A549 (cell line): ENCODE measurements at regions not wholly inside any gene's neighbourhood (a gene's known extent, or its start where the extent isn't known, plus 50 kb on each side); places are given as distances from the start of the nearest gene placed in this dataset.

Source experiments
- CHD4 ChIP-seq: fragments of 200-600 bp; sonication (generic); IDR thresholded peaks from 2 replicates; pipeline ENCODE4 v1.6.1; 2016; ENCODE audit warnings: antibody characterized with exemption, mild to moderate bottlenecking, borderline replicate concordance
- EHF ChIP-seq: fragments of 250-450 bp; sonication (Bioruptor Pico); IDR thresholded peaks from 2 replicates; pipeline ENCODE4 v1.5.0; 2020; ENCODE audit warnings: mild to moderate bottlenecking
- HDAC2 ChIP-seq: fragments of 200-600 bp; sonication (generic); IDR thresholded peaks from 2 replicates; pipeline ENCODE4 v1.6.1; 2016
- MAZ ChIP-seq: fragments of 150-350 bp; IDR thresholded peaks from 2 replicates; pipeline ENCODE4 v1.6.1; 2014; ENCODE audit warnings: antibody characterized with exemption, low read depth, low read length, borderline replicate concordance
- MYC ChIP-seq: IDR thresholded peaks from 2 replicates; pipeline ENCODE4 v1.6.1; 2012; ENCODE audit warnings: mild to moderate bottlenecking, inconsistent platforms, low read length, improper control_type of control experiment, borderline replicate concordance
- POLR2A ChIP-seq: IDR thresholded peaks from 2 replicates; pipeline ENCODE4 v1.6.1; 2012; ENCODE audit warnings: mild to moderate bottlenecking, low read length
- POLR2AphosphoS2 ChIP-seq: conservative IDR thresholded peaks from 2 replicates; pipeline ENCODE4 v1.6.1; 2012; ENCODE audit warnings: low read length, improper control_type of control experiment, inconsistent platforms
- RCOR1 ChIP-seq: fragments of 150-350 bp; IDR thresholded peaks from 2 replicates; pipeline ENCODE4 v1.6.1; 2014; ENCODE audit warnings: antibody characterized with exemption, low read length, low read depth
- RFX5 ChIP-seq: fragments of 450-650 bp; IDR thresholded peaks from 2 replicates; pipeline ENCODE4 v1.7.1; 2014; ENCODE audit warnings: antibody characterized with exemption, mild to moderate bottlenecking, moderate library complexity
- TP53 ChIP-seq: fragments of 250-450 bp; sonication (Bioruptor Pico); IDR thresholded peaks from 2 replicates; pipeline ENCODE4 v1.5.0; 2021; ENCODE audit warnings: mild to moderate bottlenecking, moderate library complexity
- TF ChIP-seq, protein P1 (sequence below): fragments of >200 bp; sonication (Bioruptor Twin); formaldehyde crosslinking; IDR thresholded peaks from 3 replicates; pipeline ENCODE4 v1.5.1; 2016
- TF ChIP-seq, protein P2 (sequence below): fragments of 450-650 bp; IDR thresholded peaks from 2 replicates; pipeline ENCODE4 v1.6.1; 2014; ENCODE audit warnings: antibody characterized with exemption
- TF ChIP-seq, protein P3 (sequence below): fragments of 200-600 bp; sonication (generic); IDR thresholded peaks from 2 replicates; pipeline ENCODE4 v1.6.1; 2016; ENCODE audit warnings: antibody characterized with exemption, mild to moderate bottlenecking, moderate library complexity
- TF ChIP-seq, protein P4 (sequence below): IDR thresholded peaks from 2 replicates; pipeline ENCODE4 v1.6.1; 2012

DNA sequence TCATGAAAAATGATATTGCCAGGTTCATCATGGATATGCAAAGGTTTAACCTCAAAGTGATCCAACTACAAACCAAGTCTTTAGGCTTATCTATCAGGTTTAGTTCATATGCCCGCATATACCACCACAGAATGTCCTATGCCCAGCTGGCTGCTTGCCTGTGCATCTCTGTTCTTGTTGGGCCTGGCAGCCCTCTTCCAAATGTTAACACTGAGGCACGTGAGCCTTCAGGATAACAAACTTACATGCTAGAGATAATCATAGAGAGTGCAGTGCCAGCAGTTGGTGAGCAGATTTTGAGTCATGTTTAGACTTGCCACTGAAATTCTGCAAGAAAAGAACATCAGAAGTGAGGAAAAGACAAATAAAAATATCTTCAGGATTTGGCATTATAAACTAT, 607.9 kb upstream of the TMPRSS15 start:
- TF ChIP-seq RCOR1 (no peak), MAZ (no peak), MYC (no peak), TP53 (CRISPR knock-in tag) (no peak), RFX5 (no peak), CHD4 (no peak), POLR2A (no peak), POLR2AphosphoS2 (no peak), EHF (CRISPR knock-in tag) (no peak), HDAC2 (no peak)
- TF ChIP-seq, protein P1, sequence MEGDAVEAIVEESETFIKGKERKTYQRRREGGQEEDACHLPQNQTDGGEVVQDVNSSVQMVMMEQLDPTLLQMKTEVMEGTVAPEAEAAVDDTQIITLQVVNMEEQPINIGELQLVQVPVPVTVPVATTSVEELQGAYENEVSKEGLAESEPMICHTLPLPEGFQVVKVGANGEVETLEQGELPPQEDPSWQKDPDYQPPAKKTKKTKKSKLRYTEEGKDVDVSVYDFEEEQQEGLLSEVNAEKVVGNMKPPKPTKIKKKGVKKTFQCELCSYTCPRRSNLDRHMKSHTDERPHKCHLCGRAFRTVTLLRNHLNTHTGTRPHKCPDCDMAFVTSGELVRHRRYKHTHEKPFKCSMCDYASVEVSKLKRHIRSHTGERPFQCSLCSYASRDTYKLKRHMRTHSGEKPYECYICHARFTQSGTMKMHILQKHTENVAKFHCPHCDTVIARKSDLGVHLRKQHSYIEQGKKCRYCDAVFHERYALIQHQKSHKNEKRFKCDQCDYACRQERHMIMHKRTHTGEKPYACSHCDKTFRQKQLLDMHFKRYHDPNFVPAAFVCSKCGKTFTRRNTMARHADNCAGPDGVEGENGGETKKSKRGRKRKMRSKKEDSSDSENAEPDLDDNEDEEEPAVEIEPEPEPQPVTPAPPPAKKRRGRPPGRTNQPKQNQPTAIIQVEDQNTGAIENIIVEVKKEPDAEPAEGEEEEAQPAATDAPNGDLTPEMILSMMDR: no peak
- TF ChIP-seq, protein P2, sequence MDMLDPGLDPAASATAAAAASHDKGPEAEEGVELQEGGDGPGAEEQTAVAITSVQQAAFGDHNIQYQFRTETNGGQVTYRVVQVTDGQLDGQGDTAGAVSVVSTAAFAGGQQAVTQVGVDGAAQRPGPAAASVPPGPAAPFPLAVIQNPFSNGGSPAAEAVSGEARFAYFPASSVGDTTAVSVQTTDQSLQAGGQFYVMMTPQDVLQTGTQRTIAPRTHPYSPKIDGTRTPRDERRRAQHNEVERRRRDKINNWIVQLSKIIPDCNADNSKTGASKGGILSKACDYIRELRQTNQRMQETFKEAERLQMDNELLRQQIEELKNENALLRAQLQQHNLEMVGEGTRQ: no peak
- TF ChIP-seq, protein P3, sequence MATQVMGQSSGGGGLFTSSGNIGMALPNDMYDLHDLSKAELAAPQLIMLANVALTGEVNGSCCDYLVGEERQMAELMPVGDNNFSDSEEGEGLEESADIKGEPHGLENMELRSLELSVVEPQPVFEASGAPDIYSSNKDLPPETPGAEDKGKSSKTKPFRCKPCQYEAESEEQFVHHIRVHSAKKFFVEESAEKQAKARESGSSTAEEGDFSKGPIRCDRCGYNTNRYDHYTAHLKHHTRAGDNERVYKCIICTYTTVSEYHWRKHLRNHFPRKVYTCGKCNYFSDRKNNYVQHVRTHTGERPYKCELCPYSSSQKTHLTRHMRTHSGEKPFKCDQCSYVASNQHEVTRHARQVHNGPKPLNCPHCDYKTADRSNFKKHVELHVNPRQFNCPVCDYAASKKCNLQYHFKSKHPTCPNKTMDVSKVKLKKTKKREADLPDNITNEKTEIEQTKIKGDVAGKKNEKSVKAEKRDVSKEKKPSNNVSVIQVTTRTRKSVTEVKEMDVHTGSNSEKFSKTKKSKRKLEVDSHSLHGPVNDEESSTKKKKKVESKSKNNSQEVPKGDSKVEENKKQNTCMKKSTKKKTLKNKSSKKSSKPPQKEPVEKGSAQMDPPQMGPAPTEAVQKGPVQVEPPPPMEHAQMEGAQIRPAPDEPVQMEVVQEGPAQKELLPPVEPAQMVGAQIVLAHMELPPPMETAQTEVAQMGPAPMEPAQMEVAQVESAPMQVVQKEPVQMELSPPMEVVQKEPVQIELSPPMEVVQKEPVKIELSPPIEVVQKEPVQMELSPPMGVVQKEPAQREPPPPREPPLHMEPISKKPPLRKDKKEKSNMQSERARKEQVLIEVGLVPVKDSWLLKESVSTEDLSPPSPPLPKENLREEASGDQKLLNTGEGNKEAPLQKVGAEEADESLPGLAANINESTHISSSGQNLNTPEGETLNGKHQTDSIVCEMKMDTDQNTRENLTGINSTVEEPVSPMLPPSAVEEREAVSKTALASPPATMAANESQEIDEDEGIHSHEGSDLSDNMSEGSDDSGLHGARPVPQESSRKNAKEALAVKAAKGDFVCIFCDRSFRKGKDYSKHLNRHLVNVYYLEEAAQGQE: no peak
- TF ChIP-seq, protein P4, sequence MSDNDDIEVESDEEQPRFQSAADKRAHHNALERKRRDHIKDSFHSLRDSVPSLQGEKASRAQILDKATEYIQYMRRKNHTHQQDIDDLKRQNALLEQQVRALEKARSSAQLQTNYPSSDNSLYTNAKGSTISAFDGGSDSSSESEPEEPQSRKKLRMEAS: no peak
